ENCODE measurements at regions not wholly inside any gene's neighbourhood (a gene's known extent, or its start where the extent isn't known, plus 50 kb on each side); places are given as distances from the start of the nearest gene placed in this dataset.

GRCh38 chr5:61637566-61637965 is 305.5 kb downstream of the ZSWIM6 start:
- Histone ChIP-seq H3K27ac (peak overlapping the region in 2 of 12 donors; percentile 18 to 22), H3K27me3 (no peaks in the 10 kb centered on the region), H3K9me3 (no peaks in the 10 kb centered on the region), H3K4me1 (peaks cover 0 to 14% (median 3%) of the 10 kb centered on the region in 12 donors), H3K36me3 (no peaks in the 10 kb centered on the region), H3K4me3 (no peak overlapping the region)
- intact Hi-C loops (cut with DNase I): no loop called here
- TF ChIP-seq CTCF (IDR thresholded peaks at IDR 0.05) (no peak), POLR2A (IDR thresholded peaks at IDR 0.05) (no peak)
- DNase-seq (no peak), ATAC-seq (peak in 3 of 4 donors; percentile 32 to 71 (median 63))

- H3K4me1 ChIP-seq: peaks cover 0 to 14% (median 3%) of the 10 kb centered on the region in 12 donors
- 54 to 74% (median 68%) methylated on average over 5 of the region's 5 CpGs for WGBS, 4 donors
- ATAC-seq (peak; percentile 81 to 88 (median 84)), DNase-seq (peak; percentile 29 to 69 (median 49))
- no peak overlapping the region for H3K4me3 ChIP-seq
- H3K27ac ChIP-seq: peak overlapping the region in 1 of 12 donors; percentile 22
- no peaks in the 10 kb centered on the region for H3K9me3 ChIP-seq
- TF ChIP-seq POLR2A (IDR thresholded peaks at IDR 0.05) (no peak), CTCF (IDR thresholded peaks at IDR 0.05) (no peak)
- H3K36me3 ChIP-seq: no peaks in the 10 kb centered on the region
- no peaks in the 10 kb centered on the region for H3K27me3 ChIP-seq
- intact Hi-C loops (cut with DNase I): no loop called here
Observed at GRCh38 chr5:61638476-61638875, 306.4 kb downstream of the ZSWIM6 start.

GRCh38 chr5:61640179-61641021 is 308.3 kb downstream of the ZSWIM6 start:
- peaks cover 0 to 14% (median 3%) of the 10 kb centered on the region in 12 donors for H3K4me1 ChIP-seq
- H3K4me3 ChIP-seq: no peak overlapping the region
- H3K9me3 ChIP-seq: no peaks in the 10 kb centered on the region
- DNase-seq (no peak), ATAC-seq (no peak)
- intact Hi-C loops (cut with DNase I): no loop called here
- no peaks in the 10 kb centered on the region for H3K36me3 ChIP-seq
- no peaks in the 10 kb centered on the region for H3K27me3 ChIP-seq
- WGBS, 4 donors: 74 to 84% (median 79%) methylated on average over 7 of the region's 7 CpGs
- no peak for TF ChIP-seq CTCF (IDR thresholded peaks at IDR 0.05)
- no peak for TF ChIP-seq POLR2A (IDR thresholded peaks at IDR 0.05)
- no peak overlapping the region for H3K27ac ChIP-seq

GRCh38 chr5:61641748-61642565 is 309.9 kb downstream of the ZSWIM6 start:
- 71 to 86% (median 80%) methylated on average over 6 to 7 of the region's 7 CpGs for WGBS, 4 donors
- no peaks in the 10 kb centered on the region for H3K36me3 ChIP-seq
- H3K27ac ChIP-seq: no peak overlapping the region
- no peaks in the 10 kb centered on the region for H3K27me3 ChIP-seq
- ATAC-seq (no peak), DNase-seq (no peak)
- H3K4me3 ChIP-seq: no peak overlapping the region
- peaks cover 0 to 14% (median 3%) of the 10 kb centered on the region in 12 donors for H3K4me1 ChIP-seq
- H3K9me3 ChIP-seq: no peaks in the 10 kb centered on the region
- peak in 5 of 12 donors; percentile 9 to 38 (median 15) for TF ChIP-seq CTCF (IDR thresholded peaks at IDR 0.05)
- TF ChIP-seq POLR2A (IDR thresholded peaks at IDR 0.05): no peak
- intact Hi-C loops (cut with DNase I): no loop called here
